WERI-Rb-1 (cell line): ENCODE measurements at regions not wholly inside any gene's neighbourhood (a gene's known extent, or its start where the extent isn't known, plus 50 kb on each side); places are given as distances from the start of the nearest gene placed in this dataset.

ENCODE experiments used
- DNase-seq: peaks from one replicate; pipeline ENCODE4 v3.0.0-alpha.2; 2020
- H3K27ac ChIP-seq: fragments of 250-450 bp; sonication (Bioruptor Pico); 2 replicates; pipeline ENCODE4 v1.5.1; 2020; ENCODE audit warnings: mild to moderate bottlenecking, moderate library complexity
- H3K27me3 ChIP-seq: fragments of 250-450 bp; sonication (Bioruptor Pico); 2 replicates; pipeline ENCODE4 v1.5.1; 2021; ENCODE audit warnings: mild to moderate bottlenecking, low read depth, moderate library complexity; ENCODE audit not compliant: insufficient read depth, severe bottlenecking
- H3K36me3 ChIP-seq: fragments of 250-450 bp; sonication (Bioruptor Pico); 2 replicates; pipeline ENCODE4 v1.5.1; 2020; ENCODE audit warnings: mild to moderate bottlenecking, moderate library complexity
- H3K4me3 ChIP-seq: 2 replicates; pipeline ENCODE4 v1.5.1; 2011; ENCODE audit warnings: low read depth, mild to moderate bottlenecking, control low read depth, low read length
- H3K9me3 ChIP-seq: fragments of 250-450 bp; sonication (Bioruptor Pico); 2 replicates; pipeline ENCODE4 v1.5.1; 2021; ENCODE audit warnings: mild to moderate bottlenecking, moderate library complexity; ENCODE audit not compliant: severe bottlenecking
- CTCF ChIP-seq: IDR thresholded peaks from 2 replicates; pipeline ENCODE4 v1.5.1; 2011; ENCODE audit warnings: low read depth, mild to moderate bottlenecking, control low read depth, inconsistent platforms, low read length

- no peak overlapping the region for H3K27ac ChIP-seq
- TF ChIP-seq CTCF, result no peak
- H3K36me3 ChIP-seq, result no peaks in the 10 kb centered on the region
- H3K4me3 ChIP-seq, result no peak overlapping the region
- no peaks in the 10 kb centered on the region for H3K9me3 ChIP-seq
- DNase-seq, result no peak
- no peaks in the 10 kb centered on the region for H3K27me3 ChIP-seq
Measured at GRCh38 chr4:112978691-112979472, 70.6 kb upstream of the ANK2 start.

- H3K27me3 ChIP-seq, result no peaks in the 10 kb centered on the region
- no peaks in the 10 kb centered on the region for H3K9me3 ChIP-seq
Measured at GRCh38 chr4:112979881-112980421, 69.5 kb upstream of the ANK2 start.

GRCh38 chr4:112982680-112983079, 66.8 kb upstream of the ANK2 start:
- no peaks in the 10 kb centered on the region for H3K9me3 ChIP-seq
- no peaks in the 10 kb centered on the region for H3K27me3 ChIP-seq
- H3K36me3 ChIP-seq, result no peaks in the 10 kb centered on the region
- no peak overlapping the region for H3K4me3 ChIP-seq
- no peak for TF ChIP-seq CTCF
- DNase-seq, result no peak
- H3K27ac ChIP-seq, result no peak overlapping the region

More at GRCh38 chr4:112979881-112980421, 69.5 kb upstream of the ANK2 start:
- no peak for TF ChIP-seq CTCF
- H3K4me3 ChIP-seq, result no peak overlapping the region
- H3K36me3 ChIP-seq, result no peaks in the 10 kb centered on the region
- no peak for DNase-seq
- no peak overlapping the region for H3K27ac ChIP-seq

- TF ChIP-seq CTCF, result no peak
- peaks cover 3% of the 10 kb centered on the region for H3K9me3 ChIP-seq
- no peak overlapping the region for H3K4me3 ChIP-seq
- DNase-seq, result no peak
- no peaks in the 10 kb centered on the region for H3K27me3 ChIP-seq
- no peak overlapping the region for H3K27ac ChIP-seq
- H3K36me3 ChIP-seq, result no peaks in the 10 kb centered on the region
Measured at GRCh38 chr4:112994732-112995464, 54.6 kb upstream of the ANK2 start.
